ENCODE measurements at regions not wholly inside any gene's neighbourhood (a gene's known extent, or its start where the extent isn't known, plus 50 kb on each side); places are given as distances from the start of the nearest gene placed in this dataset.
"Not testable (repeated sequence)": the region's sequence is repeated elsewhere in the genome, so short reads cannot be mapped to it uniquely, and the experiment has no call there.

DNA sequence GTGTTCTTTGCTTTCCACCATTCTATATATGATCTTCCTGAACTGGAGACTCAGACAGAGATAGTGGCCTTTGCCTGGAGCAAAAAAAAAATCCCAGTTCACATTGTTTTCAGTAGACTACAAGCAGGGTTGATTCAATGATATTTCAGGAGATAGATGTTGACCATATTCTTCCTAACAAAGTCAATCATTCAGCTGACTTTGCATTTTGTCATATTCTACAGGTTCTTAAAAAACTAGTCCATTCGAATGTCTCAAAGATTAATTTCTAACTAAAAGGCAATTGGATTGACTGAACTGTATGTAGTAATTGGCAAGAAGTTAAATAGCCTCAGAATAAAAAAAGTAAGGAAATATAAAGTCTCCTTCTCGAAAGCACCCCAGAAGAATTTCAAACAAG lies 479.5 kb downstream of the NKX6-1 start:
- DNase-seq (ENCODE audit: low read depth, low spot score): no peak

DNA sequence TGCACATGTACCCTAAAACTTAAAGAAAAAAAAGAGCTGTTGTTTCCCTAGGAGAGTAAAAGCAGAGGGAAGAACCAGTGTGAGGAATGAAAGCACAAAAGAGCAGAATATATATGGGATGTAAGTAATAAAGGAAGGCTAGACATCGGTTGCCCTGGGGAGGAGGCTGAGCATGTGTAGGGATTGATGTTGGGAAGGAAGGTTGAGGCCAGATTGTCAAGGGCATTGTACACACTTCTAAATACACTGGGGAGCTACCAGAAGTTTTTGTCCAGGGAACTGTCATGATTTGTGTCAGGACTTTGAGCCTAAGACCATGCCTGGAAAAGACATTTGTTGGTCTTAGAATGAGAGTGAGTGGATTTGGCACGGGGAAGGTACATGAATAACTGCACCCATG lies 467.1 kb downstream of the GPAT3 start:
- DNase-seq (ENCODE audit: low read depth, low spot score): no peak

DNA sequence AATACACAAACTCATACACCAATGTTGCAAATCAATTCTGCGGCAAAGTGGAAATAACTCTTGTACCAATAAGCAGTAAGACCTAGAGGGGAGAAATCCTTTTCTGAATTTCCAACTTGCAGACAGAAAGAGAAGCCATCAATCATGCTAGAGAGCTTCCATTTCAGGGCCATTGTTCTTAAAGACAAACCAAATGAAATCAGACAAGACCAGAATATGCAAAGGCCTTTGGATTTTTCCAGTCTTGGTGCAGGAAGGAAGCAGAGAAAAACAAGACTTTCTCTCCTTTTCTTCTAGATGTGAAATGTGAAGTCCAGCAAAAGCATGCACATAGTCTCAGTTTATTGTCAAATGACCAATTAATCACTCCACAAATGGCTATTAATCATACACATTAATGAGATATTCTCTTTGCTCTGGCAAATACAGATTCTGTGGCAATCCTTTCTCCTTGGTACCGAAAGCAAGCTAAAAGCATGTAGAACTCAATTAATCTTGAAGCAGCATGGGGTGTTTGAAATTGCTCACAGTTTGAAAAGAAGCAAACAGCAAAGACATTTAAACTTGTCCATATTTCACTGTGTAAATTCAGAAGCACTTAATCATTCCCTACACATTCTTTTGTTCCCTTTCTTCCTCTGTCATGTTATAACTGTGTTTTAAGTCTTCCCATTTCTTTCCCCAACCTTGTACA lies 466.1 kb downstream of the GPAT3 start:
- DNase-seq (ENCODE audit: low read depth, low spot score): no peak

DNA sequence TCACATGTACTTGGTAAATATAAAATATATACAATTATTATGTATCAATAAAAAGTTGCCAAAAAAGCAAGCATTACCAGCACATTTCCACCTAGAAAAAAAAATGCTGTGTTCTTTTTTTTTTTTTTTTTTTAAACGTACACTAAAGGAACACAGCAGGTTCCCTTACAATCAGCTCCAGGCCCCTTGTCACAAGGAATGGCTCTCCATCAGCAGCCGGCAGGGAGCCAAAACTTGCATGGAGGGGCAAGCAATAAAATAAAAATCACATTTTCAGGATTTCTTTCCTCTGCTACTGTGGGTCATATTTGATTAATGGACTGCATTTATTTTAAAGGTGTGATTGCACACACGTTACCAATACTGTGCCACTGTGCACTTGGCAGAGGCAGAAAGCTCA lies 460.3 kb downstream of the GPAT3 start:
- DNase-seq (ENCODE audit: low read depth, low spot score): no peak

DNA sequence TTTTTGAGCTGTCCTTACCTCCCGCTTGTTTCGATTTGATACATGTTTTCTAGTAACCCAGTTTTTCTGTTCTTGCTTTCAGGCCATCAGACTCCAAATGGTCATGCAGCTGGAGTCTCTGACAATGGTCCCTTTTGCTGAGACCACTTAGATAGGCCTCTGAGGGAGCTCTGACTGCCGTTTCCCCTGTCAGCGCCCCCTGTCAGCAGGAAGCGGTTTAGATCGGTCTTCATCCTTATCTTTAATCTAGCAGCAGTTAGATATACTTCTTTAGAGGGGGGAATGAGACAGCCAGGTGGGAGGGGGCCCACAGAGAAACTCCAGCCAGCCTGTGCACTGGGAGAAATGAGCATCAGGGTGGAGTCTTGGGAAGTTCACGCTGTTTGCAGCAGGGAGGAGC lies 457.9 kb downstream of the GPAT3 start:
- DNase-seq (ENCODE audit: low read depth, low spot score): no peak

DNA sequence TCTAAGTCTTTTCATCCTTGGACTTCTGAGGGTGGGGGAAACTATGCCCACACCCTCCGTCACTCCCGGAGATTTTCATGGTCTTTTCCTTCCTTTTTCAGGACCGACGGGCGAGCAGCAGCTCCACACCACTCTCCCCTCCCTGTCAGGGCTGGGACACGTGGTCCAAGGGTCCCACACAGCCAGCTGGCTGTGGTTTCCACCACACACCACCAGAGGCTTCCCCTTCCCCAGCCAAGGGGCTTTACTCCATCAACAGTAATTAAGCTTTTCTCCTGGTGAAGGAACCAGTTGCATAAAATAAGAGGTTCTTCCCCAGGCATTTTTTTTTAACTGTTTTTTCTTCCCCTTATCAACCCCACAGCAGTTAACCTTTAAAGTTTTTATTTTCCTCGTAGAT lies 453.9 kb downstream of the GPAT3 start:
- no peak for DNase-seq (ENCODE audit: low read depth, low spot score)

DNA sequence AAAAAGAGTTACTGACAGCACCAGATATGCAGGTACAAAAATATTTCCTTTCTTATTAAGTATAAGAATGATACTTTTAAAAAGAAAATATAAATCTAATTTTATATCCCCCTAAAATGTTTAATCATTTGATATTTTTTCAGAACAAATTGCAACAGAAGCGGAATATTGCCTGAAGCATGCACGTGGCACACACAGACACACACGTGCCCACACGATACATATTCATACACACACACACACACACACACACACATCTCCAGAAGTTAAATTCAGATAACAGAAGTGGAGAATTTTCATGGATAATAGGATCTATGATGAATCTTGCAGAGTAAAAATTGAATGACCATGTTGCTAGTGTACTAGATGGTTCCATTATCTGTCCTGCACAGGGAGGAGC lies 445.2 kb downstream of the GPAT3 start:
- DNase-seq (ENCODE audit: low read depth, low spot score): no peak

DNA sequence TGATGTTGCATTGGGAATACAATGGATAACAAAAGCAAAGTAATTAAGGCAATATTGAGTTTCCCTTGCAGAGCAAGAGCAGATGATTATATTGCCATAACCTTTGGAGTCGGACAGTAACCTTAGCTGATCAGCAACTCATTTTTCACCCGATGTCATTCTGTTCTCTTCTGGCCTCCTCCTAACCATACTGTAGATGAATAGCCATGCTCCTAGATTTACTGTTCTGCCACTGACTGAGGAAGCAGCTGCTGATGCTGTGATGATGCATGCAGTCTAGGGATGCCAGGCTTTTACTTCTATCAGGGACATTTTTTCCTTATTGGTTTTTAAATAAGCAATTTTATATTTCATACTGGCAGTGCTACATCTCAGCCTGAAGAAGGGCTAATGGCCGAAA lies 443.9 kb downstream of the GPAT3 start:
- no peak for DNase-seq (ENCODE audit: low read depth, low spot score)

DNA sequence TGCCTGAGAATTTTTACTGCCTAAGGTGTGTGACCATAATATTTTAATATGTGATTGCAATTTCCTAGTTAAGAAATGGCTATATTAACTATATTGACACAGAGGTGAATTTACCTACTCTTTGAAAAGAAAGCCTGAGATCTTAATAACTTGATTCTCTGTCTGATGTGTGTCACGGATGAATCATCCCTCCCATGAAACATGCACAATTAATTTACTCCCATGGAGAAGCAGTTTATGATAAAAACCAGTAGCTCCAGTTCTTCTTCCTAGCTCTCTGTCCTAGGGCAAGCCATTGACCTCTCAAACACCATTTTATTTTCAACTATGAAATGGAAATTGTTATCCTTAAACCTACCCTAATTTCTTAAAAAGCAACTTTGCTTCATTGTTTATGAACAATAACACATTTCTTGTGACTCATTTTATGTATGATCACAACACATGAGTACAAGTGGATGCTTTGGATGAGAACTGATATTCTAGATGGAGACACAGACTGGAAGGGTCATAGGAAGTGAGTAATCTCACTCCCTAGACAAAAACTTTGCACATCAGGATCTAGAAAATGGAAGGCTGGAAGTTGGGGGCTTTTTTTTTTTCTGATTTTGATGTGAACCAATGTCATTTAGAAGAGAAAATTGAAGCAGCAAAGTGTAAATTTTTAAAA lies 438.3 kb downstream of the GPAT3 start:
- DNase-seq (ENCODE audit: low read depth, low spot score): no peak

DNA sequence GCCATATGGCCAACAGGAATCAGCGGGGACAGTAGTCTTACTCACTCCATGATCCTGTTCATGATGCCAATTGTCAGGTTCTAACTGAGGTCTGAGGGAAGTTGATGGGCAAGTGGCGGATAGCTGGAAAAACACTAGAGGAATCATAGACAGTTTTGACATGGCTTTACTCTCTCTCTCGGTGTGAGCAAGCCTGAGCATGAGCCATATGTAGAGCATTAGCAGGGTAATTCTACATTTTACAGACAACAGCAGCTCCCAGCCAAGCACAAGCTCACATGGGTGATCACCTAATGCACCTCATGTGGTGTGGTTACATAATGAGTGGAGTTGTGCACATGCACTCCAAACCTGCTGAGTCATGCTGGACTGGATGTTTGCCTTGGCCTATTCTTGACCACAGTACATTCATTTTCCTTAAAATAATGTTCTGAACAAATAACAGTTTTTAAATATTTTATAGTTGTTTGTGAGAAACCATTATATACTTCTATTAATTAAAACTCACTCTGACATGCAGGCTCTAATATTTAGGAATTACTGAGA lies 429.2 kb downstream of the GPAT3 start:
- DNase-seq (ENCODE audit: low read depth, low spot score): peak; percentile 12

DNA sequence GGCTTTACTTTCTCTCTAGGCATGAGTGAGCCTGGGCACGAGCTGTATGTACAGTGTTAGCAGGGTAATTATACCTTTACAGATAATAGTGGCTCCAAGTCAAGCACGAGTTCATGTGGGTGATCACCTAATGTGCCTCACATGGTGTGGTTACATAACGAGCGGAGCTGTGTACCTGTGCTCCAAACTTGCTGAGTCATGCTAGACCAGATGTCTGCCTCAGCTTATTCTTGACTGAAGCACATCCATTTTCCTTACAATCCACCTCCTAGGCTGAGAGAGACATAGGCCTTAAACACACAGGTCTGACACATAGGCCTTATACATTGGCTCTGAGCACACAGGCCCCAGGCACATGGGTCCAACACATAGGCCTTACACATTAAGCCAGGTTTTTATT lies 426.6 kb downstream of the GPAT3 start:
- DNase-seq (ENCODE audit: low read depth, low spot score): no peak

DNA sequence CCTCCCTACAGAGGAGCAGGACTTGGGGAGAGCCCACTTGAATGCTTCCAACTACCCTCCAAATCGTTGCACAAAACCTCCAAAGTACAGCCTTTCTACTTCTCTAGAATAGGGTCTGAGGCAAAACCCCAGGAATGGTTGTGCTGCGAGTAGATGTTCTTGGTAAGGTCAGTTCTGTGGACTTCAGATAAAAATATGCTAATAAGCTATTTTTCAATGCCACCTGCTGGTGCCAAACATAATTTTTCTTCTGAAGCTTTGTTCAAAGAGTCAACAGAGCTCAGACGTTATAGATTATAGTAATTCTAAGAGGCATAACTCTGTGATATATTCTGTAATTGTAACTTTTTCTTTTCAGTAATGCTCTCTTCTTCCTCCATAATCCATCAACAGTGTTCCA lies 425.7 kb downstream of the GPAT3 start:
- DNase-seq (ENCODE audit: low read depth, low spot score): no peak

DNA sequence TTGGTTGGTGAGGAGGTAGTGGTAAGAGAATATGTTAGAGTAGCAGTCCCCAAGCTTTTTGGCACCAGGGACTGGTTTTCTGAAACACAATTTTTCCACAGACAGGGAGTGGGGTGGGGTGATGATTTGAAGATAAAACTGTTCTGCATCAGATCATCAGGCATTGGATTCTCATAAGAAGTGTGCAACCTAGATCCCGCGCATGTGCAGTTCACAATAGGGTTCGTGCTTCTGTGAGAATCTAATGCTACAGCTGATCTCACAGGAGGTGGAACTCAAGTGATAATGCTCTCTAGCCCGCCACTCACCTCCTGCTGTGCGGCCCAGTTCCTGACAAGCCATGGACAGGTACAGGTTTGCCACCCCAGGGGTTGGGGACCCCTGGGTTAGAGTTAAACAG lies 423.3 kb downstream of the GPAT3 start:
- DNase-seq (ENCODE audit: low read depth, low spot score): no peak

DNA sequence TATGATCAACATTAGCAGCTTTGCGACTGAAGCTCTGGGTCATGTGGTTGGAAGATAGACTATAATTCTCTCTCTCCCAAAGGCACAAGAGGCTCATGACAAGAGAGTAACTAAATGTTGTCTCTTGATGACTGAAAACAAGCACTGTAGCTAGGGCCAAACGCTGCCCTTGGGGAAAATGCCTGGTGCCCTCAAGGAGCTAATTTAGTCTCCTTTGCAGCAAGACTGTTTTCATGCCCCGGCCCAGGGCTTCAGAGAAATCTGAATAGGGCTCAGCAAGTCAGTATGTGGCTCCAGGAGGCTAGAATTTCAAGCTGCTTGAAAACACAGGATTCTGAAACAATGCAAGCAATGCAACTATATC lies 411.9 kb downstream of the GPAT3 start:
- no peak for DNase-seq (ENCODE audit: low read depth, low spot score)

DNA sequence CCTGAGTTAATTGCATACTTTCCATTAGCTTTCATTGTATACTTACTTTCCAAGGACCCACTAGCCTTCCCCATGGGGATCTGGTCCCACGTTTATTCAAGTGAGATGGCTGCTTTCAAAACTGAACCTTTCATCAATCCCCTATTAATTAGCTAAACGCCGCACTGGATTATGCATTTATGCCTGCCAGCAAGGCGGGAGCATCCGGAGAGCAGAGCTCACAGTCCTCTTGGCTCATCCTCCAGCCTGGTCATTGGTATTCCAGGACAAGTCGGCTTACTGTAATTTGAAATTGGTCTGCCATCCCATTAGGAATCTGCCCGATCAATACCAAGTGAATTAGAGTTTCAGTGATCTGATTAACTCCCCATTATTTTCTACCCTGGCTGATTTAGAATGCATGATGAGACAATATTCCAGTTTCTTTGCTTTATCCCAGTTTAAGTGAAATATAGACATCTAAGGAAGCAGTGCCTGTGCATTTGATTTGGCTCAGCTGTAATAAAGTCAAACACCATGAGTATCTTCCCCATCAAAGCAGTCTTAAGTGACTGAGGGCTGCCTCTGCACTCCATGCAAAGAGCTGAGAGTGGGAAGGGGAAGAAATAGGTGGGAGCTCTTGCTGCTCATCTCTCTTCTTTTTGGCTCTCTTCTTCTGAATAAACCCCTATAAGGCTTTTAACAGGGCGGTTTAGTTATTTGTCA lies 411.4 kb downstream of the GPAT3 start:
- DNase-seq (ENCODE audit: low read depth, low spot score): no peak

DNA sequence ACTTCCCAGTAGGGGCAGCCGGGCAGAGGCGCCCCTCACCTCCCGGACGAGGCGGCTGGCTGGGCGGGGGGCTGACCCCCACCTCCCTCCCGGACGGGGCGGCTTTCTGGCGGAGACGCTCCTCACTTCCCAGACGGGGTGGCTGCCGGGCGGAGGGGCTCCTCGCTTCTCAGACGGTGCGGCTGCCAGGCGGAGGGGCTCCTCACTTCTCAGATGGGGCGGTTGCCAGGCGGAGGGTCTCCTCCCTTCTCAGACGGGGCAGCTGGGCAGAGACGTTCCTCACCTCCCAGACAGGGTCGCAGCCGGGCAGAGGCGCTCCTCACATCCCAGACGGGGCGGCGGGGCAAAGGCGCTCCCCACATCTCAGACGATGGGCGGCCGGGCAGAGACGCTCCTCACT lies 407.8 kb downstream of the GPAT3 start:
- not testable (repeated sequence) for DNase-seq (ENCODE audit: low read depth, low spot score)

DNA sequence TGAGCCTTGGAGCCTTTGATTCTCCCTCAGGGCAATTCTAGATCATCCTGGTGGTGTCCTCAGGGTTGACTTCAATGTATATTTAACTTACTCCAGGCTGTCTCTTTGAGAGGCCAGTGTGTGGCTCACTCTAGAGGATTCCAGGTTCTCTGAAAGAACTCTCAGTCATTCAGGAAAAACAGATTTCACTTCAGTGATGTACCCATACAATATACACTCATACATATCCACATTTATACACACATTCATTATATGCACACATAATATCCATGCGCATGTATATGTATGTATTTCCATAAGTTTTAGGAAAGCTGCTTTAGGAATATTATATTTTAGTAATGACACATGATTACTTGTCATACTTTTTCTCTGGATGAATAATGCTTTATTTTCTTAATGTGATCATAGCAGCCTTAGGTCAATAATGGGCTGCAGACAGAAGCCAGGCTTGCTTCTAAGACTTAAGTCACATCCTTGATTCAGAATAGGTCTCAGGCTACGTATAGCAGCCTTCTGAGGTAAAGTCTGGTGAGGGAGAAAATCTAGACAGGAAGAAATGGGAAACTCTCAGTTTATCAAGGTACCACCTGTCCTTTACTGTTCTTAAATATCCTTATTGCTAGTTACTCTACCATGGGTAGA lies 397.0 kb downstream of the GPAT3 start:
- no peak for DNase-seq (ENCODE audit: low read depth, low spot score)

DNA sequence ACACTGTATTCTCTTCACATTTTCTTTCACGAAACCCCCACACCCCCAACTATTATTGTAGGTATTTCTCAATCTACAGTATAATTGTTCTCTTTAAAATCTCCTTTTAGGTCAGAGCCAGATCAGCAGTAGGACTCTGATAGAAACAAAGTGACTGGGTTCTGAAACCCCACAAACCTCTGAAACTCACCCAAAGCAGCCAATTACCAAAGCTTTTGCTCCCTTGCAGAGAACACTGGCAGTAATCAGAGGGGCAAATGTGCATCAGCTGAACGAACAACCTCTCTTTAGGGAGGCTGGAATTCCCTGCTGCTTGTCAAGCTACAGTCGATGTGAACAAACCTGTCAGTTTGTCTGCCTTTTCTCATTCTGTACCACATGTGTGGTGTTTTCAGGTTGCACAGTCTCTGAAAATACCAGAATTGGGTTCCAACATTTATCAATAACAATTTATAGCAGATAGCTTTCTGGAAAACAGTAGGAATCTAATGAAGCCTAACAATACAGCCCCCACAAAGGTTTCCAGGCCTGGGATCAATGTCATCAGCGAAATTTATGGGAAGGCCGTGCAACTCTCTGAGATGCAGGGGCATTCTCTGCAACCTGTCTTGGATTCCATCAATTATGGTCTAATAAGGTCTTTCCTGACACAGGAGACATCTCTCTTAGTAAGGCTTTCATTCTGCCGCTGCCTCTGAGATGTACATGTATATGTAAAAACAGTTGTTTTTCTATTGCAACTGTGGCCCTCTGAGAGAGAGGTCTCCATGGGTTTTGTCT lies 395.9 kb downstream of the GPAT3 start:
- DNase-seq (ENCODE audit: low read depth, low spot score): no peak

DNA sequence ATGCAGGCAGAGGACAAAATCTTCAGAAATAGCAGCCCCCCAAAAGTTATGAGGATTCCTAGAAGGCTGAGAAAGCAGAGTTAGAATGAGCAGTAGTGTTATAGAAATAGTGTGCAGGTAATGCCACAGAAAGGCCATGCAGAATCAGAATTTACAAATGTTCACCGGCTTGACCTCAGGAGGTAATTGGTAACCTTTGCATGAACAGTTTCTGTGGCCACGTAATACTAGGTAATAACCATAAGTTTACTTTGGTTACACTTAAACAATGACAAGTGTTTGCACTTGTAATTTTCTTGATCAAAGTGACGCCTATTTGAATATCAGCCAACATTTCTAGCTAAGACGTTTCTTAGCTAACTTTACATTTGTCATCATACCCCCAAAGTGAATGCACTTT lies 393.6 kb downstream of the GPAT3 start:
- no peak for DNase-seq (ENCODE audit: low read depth, low spot score)

DNA sequence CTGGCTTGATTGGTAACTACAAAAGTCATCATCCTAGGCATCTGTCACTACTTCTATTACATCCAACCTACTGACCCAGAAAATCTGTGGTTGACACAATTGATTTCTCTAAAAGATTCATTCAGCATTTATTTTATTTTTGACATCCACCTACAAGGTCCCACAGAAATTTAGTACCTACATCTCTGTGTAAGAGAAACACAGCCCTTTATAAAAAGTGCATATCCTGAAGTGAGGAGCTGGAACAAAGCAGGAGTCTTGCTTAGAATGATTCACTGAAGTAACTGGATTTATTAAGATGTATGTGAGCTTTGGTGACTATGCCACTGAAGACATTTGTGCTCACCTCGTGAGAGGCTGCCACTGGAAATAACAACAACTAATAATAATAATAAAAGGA lies 391.0 kb downstream of the GPAT3 start:
- no peak for DNase-seq (ENCODE audit: low read depth, low spot score)

DNA sequence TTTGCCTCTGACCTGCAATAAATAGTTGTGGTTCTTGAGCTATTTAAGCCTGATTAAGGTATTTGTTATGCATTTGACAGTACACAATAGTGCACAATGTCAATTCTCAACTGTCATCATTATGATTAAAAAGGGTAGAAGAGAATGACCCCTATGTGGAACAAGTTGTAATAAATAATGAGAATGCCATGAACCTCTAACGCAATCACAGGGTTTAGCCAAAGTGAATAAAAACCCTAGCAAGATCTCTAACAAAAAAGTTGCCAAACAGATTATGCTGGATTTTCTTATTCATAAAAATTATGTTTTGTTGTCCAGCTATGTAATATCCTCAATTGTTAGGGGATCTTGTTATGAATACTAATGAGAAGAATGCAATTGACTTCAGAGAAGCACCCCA lies 387.4 kb downstream of the GPAT3 start:
- no peak for DNase-seq (ENCODE audit: low read depth, low spot score)

DNA sequence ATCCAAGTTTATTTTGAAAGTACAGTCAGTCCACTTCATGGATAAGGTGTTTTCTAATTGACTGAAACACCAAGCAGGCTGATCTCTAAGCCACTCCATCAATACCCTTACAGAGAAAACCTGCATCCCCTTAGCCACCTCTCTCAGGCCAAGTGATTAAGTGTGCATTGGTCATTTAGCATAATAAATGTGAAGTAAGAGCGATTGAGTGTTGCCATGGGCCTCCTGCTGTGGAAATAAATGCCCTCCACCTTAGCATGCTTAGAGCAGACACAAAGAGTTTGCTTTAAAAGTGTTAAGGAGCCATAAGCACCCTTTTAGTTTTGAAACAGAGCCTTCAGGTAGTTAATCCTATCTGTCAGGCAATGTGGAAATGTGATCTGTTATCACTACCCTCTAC lies 386.5 kb downstream of the GPAT3 start:
- peak; percentile 71 for DNase-seq (ENCODE audit: low read depth, low spot score)
